ENCODE measurements at regions not wholly inside any gene's neighbourhood (a gene's known extent, or its start where the extent isn't known, plus 50 kb on each side); places are given as distances from the start of the nearest gene placed in this dataset.

DNA sequence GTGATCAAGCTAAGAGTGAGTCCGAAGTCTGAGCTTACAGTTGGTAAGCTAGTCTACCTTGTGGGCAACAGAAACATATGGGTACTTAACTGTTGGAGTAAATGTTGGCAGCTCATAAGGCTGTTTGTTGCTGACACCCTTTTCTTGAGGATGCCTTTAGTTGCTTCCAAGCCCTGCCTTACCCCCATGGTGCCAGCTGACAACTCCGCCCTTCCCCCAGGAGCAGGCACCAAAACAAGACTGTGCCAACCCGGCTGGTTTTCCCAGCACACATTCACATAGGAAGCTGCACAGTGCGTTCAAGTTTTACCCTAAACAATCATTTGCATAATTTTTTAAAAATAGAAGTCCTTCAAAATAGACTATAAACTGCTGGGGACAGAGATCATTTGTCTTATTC is 150.2 kb upstream of the LMO4 start:
- POLR2A ChIA-PET: no interaction called here
- CTCF ChIA-PET: no interaction called here

More for the DNA sequence above, 150.2 kb upstream of the LMO4 start:
- no peaks in the 10 kb centered on the region for H4K20me1 ChIP-seq (ENCODE audit: insufficient read depth)
- H3K9me2 ChIP-seq: no peaks in the 10 kb centered on the region
- no peak for DNase-seq
- H3K9me3 ChIP-seq: no peaks in the 10 kb centered on the region
- H3K79me2 ChIP-seq (ENCODE audit: insufficient read depth): no peaks in the 10 kb centered on the region
- no peaks in the 10 kb centered on the region for H3K4me1 ChIP-seq (ENCODE audit: control insufficient read depth in 1 of 2, insufficient read depth in 2 of 2, low read depth in 1 of 2, low read length in 1 of 2)
- H3K27me3 ChIP-seq (ENCODE audit: insufficient read depth): peaks cover 13% of the 10 kb centered on the region; the same call in 1 of the 2 replicates
- no peaks in the 10 kb centered on the region for H3K36me3 ChIP-seq (replicated peaks in 1 of 2; ENCODE audit: control insufficient read depth in 1 of 2, insufficient read depth in 2 of 2, low read length in 1 of 2)
- 72% methylated on average over 4 of the region's 4 CpGs for WGBS (ENCODE audit: low lambda C conversion rate)
- no peak overlapping the region for H3K9ac ChIP-seq
- no peak overlapping the region for H3K4me3 ChIP-seq (ENCODE audit: low read depth in 2 of 2, low read length in 1 of 2)
- no peak for TF ChIP-seq SIN3A (IDR thresholded peaks at IDR 0.05; ENCODE audit: borderline replicate concordance, low read depth, low read length)
- TF ChIP-seq REST (IDR thresholded peaks at IDR 0.05; ENCODE audit: low read depth, low read length): no peak
- TF ChIP-seq CHD2 (IDR thresholded peaks at IDR 0.05; ENCODE audit: low read length, partially characterized antibody): no peak
- no peak for TF ChIP-seq MEF2A (IDR thresholded peaks at IDR 0.05; ENCODE audit: borderline replicate concordance, low read depth)
- TF ChIP-seq POLR2AphosphoS5 (IDR thresholded peaks at IDR 0.05; ENCODE audit: low read depth, low read length): no peak
- no peak for TF ChIP-seq CTCF (IDR thresholded peaks at IDR 0.05)
- TF ChIP-seq, protein P1, sequence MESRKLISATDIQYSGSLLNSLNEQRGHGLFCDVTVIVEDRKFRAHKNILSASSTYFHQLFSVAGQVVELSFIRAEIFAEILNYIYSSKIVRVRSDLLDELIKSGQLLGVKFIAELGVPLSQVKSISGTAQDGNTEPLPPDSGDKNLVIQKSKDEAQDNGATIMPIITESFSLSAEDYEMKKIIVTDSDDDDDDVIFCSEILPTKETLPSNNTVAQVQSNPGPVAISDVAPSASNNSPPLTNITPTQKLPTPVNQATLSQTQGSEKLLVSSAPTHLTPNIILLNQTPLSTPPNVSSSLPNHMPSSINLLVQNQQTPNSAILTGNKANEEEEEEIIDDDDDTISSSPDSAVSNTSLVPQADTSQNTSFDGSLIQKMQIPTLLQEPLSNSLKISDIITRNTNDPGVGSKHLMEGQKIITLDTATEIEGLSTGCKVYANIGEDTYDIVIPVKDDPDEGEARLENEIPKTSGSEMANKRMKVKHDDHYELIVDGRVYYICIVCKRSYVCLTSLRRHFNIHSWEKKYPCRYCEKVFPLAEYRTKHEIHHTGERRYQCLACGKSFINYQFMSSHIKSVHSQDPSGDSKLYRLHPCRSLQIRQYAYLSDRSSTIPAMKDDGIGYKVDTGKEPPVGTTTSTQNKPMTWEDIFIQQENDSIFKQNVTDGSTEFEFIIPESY (IDR thresholded peaks at IDR 0.05; ENCODE audit: borderline replicate concordance, low read depth): no peak
- no peak for TF ChIP-seq TAF1 (IDR thresholded peaks at IDR 0.05; ENCODE audit: borderline replicate concordance, low read depth, low read length)
- TF ChIP-seq NFIC (IDR thresholded peaks at IDR 0.05; ENCODE audit: borderline replicate concordance): no peak
- TF ChIP-seq, protein P2, sequence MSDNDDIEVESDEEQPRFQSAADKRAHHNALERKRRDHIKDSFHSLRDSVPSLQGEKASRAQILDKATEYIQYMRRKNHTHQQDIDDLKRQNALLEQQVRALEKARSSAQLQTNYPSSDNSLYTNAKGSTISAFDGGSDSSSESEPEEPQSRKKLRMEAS (IDR thresholded peaks at IDR 0.05; ENCODE audit: low read depth): no peak
- TF ChIP-seq EP300 (IDR thresholded peaks at IDR 0.05; ENCODE audit: borderline replicate concordance in 1 of 2, low read depth in 1 of 2, low read length in 1 of 2): no peak
- no peak for TF ChIP-seq JUND (IDR thresholded peaks at IDR 0.05)
- no peak overlapping the region for H2AFZ ChIP-seq (ENCODE audit: low read depth)
- H3K27ac ChIP-seq (ENCODE audit: low read depth in 2 of 2, low read length in 1 of 2): no peak overlapping the region
- H3K4me2 ChIP-seq: no peak overlapping the region
- no peaks in the 10 kb centered on the region for H3F3A ChIP-seq (replicated peaks; ENCODE audit: insufficient read depth)

Measured in SK-N-SH (cell line).